MCF 10A (cell line): ENCODE measurements at regions not wholly inside any gene's neighbourhood (a gene's known extent, or its start where the extent isn't known, plus 50 kb on each side); places are given as distances from the start of the nearest gene placed in this dataset.

ENCODE experiments used
- BruUV-seq: library from RNA; stranded (reverse); fragments of 400-500 nt; replicated peaks from 2 replicates; lab custom pipeline; 2021; lab: Mats Ljungman, UMichigan
- CTCF ChIA-PET: fragments of 300-600 bp; sonication (Branson Sonifier 250); formaldehyde crosslinking; extraction: SDS; loops from one replicate; lab custom pipeline; 2021; ENCODE audit warnings: antibody characterized with exemption, inconsistent platforms; lab: Yijun Ruan, JAX
- POLR2A ChIA-PET: fragments of 300-600, 350-650 bp; sonication (Branson Sonifier 250); formaldehyde crosslinking; extraction: SDS; loops from one replicate; lab custom pipeline; 2020; ENCODE audit warnings: antibody characterized with exemption, inconsistent platforms; lab: Yijun Ruan, JAX
- DNase-seq: peaks from one replicate; pipeline ENCODE4 v3.0.0-alpha.2; 2018; ENCODE audit not compliant: unreplicated experiment
- H3K27ac Mint-ChIP-seq: one replicate; pipeline ENCODE4 v1.8.0; 2022; ENCODE audit warnings: mild to moderate bottlenecking, low read depth, mixed read lengths; ENCODE audit not compliant: unreplicated experiment
- H3K27me3 Mint-ChIP-seq: one replicate; pipeline ENCODE4 v1.8.0; 2022; ENCODE audit warnings: mixed read lengths; ENCODE audit not compliant: insufficient read depth, unreplicated experiment
- H3K36me3 Mint-ChIP-seq: one replicate; pipeline ENCODE4 v1.8.0; 2022; ENCODE audit warnings: mild to moderate bottlenecking, moderate library complexity, mixed read lengths; ENCODE audit not compliant: insufficient read depth, unreplicated experiment
- H3K4me1 Mint-ChIP-seq: one replicate; pipeline ENCODE4 v1.8.0; 2022; ENCODE audit warnings: mixed read lengths; ENCODE audit not compliant: insufficient read depth, unreplicated experiment
- H3K4me3 Mint-ChIP-seq: one replicate; pipeline ENCODE4 v1.8.0; 2022; ENCODE audit warnings: mild to moderate bottlenecking, moderate library complexity, mixed read lengths; ENCODE audit not compliant: unreplicated experiment
- H3K9me3 Mint-ChIP-seq: one replicate; pipeline ENCODE4 v1.8.0; 2022; ENCODE audit warnings: mixed read lengths; ENCODE audit not compliant: unreplicated experiment
- intact Hi-C: fragments of 100-400 bp; cut with micrococcal nuclease; formaldehyde crosslinking; loops from 2 replicates; pipeline ENCODE4 v1.14.1; 2022
- TF ChIP-seq, protein P1 (sequence below): fragments of 200-600 bp; IDR thresholded peaks from one replicate; pipeline ENCODE4 v1.8.0; 2022; ENCODE audit warnings: antibody characterized with exemption, mild to moderate bottlenecking; ENCODE audit not compliant: unreplicated experiment

DNA sequence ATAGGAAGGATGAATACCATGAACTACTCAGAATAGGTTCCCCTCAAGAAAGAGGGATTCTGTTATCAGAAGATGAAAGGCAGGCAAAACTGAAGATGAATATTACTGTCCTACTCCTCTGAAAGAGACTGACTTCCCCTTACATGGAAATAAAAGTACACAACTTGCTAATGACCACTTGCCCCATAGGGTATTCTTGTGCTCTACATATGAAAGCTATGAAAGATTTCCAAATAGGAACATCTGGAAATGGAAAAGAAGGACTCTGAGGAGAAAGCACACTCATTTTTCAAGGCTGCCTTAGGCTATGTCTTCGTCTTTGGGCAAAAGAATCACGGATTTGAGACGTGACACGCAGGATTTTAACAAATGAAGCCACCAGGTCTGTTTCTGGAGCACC, 170.1 kb upstream of the DAB1 start:
- no peak overlapping the region for H3K4me3 Mint-ChIP-seq
- TF ChIP-seq, protein P1, sequence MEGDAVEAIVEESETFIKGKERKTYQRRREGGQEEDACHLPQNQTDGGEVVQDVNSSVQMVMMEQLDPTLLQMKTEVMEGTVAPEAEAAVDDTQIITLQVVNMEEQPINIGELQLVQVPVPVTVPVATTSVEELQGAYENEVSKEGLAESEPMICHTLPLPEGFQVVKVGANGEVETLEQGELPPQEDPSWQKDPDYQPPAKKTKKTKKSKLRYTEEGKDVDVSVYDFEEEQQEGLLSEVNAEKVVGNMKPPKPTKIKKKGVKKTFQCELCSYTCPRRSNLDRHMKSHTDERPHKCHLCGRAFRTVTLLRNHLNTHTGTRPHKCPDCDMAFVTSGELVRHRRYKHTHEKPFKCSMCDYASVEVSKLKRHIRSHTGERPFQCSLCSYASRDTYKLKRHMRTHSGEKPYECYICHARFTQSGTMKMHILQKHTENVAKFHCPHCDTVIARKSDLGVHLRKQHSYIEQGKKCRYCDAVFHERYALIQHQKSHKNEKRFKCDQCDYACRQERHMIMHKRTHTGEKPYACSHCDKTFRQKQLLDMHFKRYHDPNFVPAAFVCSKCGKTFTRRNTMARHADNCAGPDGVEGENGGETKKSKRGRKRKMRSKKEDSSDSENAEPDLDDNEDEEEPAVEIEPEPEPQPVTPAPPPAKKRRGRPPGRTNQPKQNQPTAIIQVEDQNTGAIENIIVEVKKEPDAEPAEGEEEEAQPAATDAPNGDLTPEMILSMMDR = no peak
- no peak overlapping the region for H3K27ac Mint-ChIP-seq
- no peaks in the 10 kb centered on the region for H3K36me3 Mint-ChIP-seq
- intact Hi-C loops = no loop called here
- DNase-seq = no peak
- CTCF ChIA-PET = no interaction called here
- H3K9me3 Mint-ChIP-seq = peaks cover 5% of the 10 kb centered on the region
- POLR2A ChIA-PET = no interaction called here
- no TSS peak for BruUV-seq
- H3K4me1 Mint-ChIP-seq = peaks cover 4% of the 10 kb centered on the region
- no peaks in the 10 kb centered on the region for H3K27me3 Mint-ChIP-seq

DNA sequence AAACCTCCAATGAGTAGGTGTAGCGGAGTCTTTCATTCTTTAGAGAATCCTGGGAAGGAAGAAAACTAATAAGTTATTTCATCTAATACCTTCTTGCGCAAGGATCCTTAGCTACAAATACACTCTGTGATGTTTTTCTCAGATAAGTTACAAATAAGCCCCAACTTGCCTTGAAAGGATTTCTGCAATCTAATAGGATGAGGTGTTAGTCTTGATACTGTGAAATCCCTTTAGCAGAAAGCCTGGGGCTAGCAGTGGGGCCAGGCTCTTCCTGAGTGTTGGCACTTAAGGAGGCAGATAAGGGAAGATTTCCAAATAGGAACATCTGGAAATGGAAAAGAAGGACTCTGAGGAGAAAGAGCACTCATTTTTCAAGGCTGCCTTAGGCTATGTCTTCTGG, 168.0 kb upstream of the DAB1 start:
- TF ChIP-seq, protein P1 = no peak
- no peak for DNase-seq
- CTCF ChIA-PET = no interaction called here
- no peak overlapping the region for H3K27ac Mint-ChIP-seq
- intact Hi-C loops = no loop called here
- H3K9me3 Mint-ChIP-seq = peaks cover 5% of the 10 kb centered on the region
- no peak overlapping the region for H3K4me3 Mint-ChIP-seq
- H3K36me3 Mint-ChIP-seq = no peaks in the 10 kb centered on the region
- H3K27me3 Mint-ChIP-seq = no peaks in the 10 kb centered on the region
- POLR2A ChIA-PET = no interaction called here
- BruUV-seq = no TSS peak
- peaks cover 4% of the 10 kb centered on the region for H3K4me1 Mint-ChIP-seq

DNA sequence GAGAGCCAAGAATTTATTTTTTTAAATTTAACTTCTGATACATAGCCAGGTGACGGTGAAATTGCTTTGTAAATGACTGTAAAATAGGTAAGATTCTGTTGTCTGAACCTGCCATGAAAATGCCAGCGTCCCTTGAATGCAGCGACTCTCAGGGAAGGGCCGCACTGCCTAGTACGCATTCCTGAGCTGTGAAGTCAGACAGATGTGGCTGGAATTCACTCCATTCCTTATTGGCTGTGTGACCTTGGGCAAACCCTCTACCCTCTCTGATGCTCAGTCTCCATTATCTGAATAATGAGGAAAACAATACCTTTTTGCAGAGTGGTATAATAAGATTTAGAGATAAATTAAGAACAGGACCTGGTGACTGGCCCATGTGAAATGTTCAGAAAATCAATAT, 167.1 kb upstream of the DAB1 start:
- Mint-ChIP-seq H3K9me3 (peaks cover 5% of the 10 kb centered on the region), H3K27me3 (no peaks in the 10 kb centered on the region), H3K4me3 (no peak overlapping the region), H3K27ac (no peak overlapping the region), H3K4me1 (peaks cover 4% of the 10 kb centered on the region), H3K36me3 (no peaks in the 10 kb centered on the region)
- TF ChIP-seq, protein P1 = no peak
- no peak for DNase-seq
- POLR2A ChIA-PET = interaction anchor here (0.6 kb wide), 1 partner anchor 39 kb away, joined by 3 read pairs; no protein-coding TSS in a partner anchor
- CTCF ChIA-PET = no interaction called here
- BruUV-seq = no TSS peak
- intact Hi-C loops = no loop called here

DNA sequence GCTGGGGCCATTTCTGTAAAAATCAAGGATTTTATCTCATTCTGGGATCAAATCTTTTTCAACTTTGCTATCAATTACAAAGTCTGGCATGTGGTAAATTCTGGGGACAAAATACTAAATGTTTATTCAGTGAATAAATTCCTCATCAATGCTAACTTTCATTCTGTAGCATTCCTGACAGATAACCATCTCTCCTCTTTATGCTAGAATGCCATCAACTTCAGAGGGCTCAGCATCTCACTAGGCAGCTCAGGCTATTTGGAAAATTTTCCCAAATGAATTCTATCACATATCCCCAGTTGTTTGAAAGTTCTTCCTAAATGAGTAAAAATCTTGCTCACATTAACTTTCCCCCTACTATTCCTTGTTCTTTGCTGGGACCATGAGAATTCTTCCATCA, 163.0 kb upstream of the DAB1 start:
- no peaks in the 10 kb centered on the region for H3K27me3 Mint-ChIP-seq
- no TSS peak for BruUV-seq
- H3K36me3 Mint-ChIP-seq = no peaks in the 10 kb centered on the region
- ChIA-PET POLR2A (no interaction called here), CTCF (no interaction called here)
- intact Hi-C loops = no loop called here
- H3K9me3 Mint-ChIP-seq = no peaks in the 10 kb centered on the region
- H3K4me3 Mint-ChIP-seq = no peak overlapping the region
- no peak overlapping the region for H3K27ac Mint-ChIP-seq
- TF ChIP-seq, protein P1 = no peak
- no peak for DNase-seq
- no peaks in the 10 kb centered on the region for H3K4me1 Mint-ChIP-seq
